NCI-H69 (cell line): ENCODE measurements at regions not wholly inside any gene's neighbourhood (a gene's known extent, or its start where the extent isn't known, plus 50 kb on each side); places are given as distances from the start of the nearest gene placed in this dataset.

Experiments
- DNase-seq: peaks from one replicate; lab custom pipeline; 2025; lab: John Stamatoyannopoulos, UW

GRCh38 chr2:14342313-14342712 lies 290.2 kb upstream of the LRATD1 start:
- DNase-seq: no peak

GRCh38 chr2:14344355-14344754 lies 288.2 kb upstream of the LRATD1 start:
- DNase-seq: no peak

- DNase-seq: no peak
Measured at GRCh38 chr2:14348247-14348646, 284.3 kb upstream of the LRATD1 start.

DNA sequence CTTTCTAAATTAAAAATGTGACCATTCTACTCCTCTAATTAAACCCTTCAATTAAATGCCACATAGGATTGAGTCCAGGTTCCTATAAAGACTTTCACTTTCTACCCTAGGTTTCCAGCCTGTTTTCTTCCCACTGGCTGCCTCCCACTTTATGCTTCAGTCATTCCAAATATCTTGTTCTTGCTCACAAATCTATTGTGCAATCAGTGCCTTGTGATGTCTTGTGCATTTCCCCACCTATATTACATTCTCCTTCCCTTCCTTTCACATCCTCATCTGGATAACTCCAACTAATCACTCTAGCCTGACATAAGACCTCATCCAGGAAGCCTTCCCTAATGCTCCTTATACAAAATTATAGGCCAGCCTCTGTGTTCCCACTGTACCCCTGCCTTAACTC lies 281.7 kb upstream of the LRATD1 start:
- DNase-seq: no peak

- no peak for DNase-seq
Measured at GRCh38 chr2:14352067-14352466, 280.4 kb upstream of the LRATD1 start.

GRCh38 chr2:14354231-14354630 lies 278.3 kb upstream of the LRATD1 start:
- DNase-seq: no peak

GRCh38 chr2:14355102-14355501 lies 277.4 kb upstream of the LRATD1 start:
- DNase-seq: no peak

- DNase-seq: no peak
Measured at GRCh38 chr2:14358339-14358738, 274.2 kb upstream of the LRATD1 start.

GRCh38 chr2:14358774-14359173 lies 273.7 kb upstream of the LRATD1 start:
- DNase-seq: no peak

GRCh38 chr2:14363137-14363536 lies 269.4 kb upstream of the LRATD1 start:
- DNase-seq: no peak

- DNase-seq: no peak
Measured at GRCh38 chr2:14363976-14364375, 268.5 kb upstream of the LRATD1 start.

DNA sequence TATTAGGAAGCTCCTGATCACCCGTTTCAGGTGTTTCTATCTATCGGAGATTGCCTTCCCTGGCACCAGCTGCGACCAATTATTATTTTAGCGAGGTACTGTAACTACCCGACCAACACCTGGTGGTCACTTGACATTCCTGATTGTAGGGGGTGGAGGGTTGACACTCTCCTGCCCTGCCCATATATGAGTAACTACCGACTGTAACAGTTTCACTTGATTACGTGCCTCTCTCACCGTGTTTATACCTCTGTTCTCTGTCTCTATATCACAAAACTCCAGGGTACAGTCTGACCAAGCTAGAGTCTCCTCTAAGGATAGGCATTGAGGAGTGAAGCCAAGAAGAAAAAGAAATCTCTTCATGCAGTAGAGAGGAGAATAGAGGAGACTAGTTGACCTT lies 268.0 kb upstream of the LRATD1 start:
- no peak for DNase-seq

- DNase-seq: no peak
Measured at GRCh38 chr2:14385043-14385442, 247.5 kb upstream of the LRATD1 start.

DNA sequence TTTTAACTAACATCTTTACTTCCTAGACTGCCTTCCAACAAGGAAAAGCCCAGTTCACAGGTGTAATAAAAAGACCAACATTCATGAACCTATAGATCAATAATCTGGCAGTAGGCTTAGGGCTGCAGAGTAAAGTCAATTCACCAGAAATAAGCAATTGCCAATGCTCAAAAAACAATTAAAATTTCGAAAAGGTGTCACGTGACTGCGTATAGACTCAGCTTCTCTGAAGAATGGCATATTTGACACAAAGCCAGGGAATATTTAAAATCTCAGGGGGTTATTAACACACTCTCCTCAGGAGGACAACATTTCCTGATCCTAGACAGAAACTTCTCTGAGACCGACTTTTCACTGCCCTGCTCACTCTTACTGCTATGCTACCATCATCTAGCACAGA lies 245.2 kb upstream of the LRATD1 start:
- no peak for DNase-seq

GRCh38 chr2:14388724-14389123 lies 243.8 kb upstream of the LRATD1 start:
- no peak for DNase-seq

GRCh38 chr2:14396533-14397083 lies 235.9 kb upstream of the LRATD1 start:
- DNase-seq: peak; percentile 49

DNA sequence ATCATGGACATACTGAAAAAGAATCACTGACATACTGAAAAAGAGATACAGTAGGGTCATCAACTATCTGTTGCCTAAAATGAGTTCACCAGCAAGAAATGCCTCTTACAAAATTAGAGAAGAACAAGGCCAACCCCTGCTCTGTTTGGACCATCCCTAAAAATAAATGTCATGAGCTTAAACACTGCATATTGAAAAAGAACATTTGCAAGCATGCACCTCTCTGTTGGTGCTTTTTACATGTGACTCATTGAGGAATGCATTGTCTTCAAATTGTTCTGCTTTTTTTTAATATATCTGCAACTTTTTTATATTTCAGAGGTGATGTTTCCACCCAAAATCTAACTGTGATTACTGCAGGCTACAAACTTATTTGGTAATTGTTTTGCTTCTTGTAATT lies 233.9 kb upstream of the LRATD1 start:
- no peak for DNase-seq

DNA sequence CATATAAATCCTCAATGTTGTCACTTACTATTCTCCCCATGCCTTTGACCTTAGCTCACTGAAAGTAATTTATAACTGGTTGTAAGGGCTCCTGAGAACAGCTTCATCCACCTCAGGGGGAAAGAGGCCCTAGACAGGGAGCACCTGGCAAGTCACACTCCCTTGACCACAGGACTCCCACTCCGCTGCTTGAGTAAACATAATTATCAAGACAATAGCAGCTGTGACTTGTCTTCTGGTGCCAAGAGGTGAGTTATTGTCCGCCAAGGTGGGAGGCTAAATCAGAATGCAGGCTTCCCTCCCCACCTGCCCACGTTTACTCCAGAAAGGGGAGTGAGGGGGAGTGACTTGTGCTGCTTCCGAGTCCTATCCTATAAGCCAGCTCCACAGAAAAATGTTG lies 230.6 kb upstream of the LRATD1 start:
- peak; percentile 96 for DNase-seq

DNA sequence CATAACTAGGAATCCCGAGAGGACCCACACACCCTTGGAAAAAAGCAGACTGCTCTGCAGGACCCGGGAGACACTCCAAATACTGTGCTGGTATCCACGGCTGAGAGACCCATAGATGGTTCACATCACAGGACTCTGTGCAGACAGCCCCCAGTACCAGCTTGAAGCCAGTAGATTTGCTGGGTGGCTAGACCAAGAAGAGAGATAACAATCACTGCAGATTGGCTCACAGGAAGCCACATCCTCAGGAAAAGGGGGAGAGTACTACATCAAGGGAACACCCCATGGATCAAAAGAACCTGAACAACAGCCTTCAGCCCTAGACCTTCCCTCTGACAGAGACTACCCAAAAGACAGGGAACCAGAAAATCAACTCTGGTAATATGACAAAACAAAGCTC lies 223.8 kb upstream of the LRATD1 start:
- DNase-seq: no peak

- DNase-seq: no peak
Measured at GRCh38 chr2:14417551-14417950, 215.0 kb upstream of the LRATD1 start.

GRCh38 chr2:14418115-14418514 lies 214.4 kb upstream of the LRATD1 start:
- no peak for DNase-seq

- no peak for DNase-seq
Measured at GRCh38 chr2:14420851-14421250, 211.7 kb upstream of the LRATD1 start.

DNA sequence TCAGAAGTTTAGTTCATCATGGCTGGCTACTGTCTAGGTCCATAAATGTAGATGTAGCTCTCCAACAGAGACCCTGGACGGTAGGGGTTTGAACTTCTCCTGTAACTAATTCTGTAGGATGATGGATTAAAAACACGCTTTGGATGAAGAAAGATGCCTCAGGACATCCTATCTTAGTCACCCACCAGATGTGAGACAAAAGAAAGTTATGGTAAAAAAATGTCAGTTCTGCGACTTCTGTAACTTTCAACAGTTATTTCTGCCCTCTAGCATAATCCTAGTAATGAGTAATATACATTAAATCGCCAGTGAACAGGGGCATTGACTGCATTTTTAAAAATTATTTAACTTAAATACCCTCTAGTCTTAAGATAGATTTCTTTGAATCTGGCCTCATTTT lies 210.1 kb upstream of the LRATD1 start:
- no peak for DNase-seq

DNA sequence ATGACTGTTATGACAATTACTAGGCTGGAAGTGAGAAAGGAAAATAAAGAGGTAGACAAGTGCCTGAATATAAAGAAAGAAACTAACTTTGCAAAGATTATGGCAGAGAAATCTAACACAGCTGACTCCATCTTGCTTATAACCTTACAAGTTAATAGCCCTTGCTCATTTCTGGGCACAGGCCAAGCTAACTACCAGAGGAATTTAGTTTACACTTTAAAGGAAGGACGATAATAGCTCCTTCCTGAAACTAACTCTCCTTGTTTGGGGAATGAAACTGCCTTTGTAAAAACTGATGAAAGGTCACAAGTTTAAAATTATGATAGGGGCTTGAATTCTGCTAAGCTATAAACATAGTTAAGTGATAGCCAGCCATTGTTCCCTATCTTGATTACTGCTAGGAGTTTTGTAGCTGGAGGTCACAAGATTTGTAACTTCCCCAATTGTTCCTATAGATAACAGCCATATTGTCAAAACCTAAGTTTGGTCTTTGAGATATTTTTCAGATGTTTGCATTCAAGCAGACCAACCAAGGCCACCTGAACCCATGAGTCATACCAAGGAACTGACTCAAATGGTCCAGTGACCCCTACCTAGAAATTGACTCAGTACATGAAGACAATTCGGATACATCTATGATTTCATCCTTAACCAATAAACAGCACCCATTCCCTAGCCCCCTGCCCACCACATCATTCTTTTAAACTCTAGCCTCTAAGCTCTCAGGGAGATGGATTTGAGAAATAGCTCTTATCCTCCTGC lies 209.2 kb upstream of the LRATD1 start:
- no peak for DNase-seq
